ENCODE measurements at regions not wholly inside any gene's neighbourhood (a gene's known extent, or its start where the extent isn't known, plus 50 kb on each side); places are given as distances from the start of the nearest gene placed in this dataset.

DNA sequence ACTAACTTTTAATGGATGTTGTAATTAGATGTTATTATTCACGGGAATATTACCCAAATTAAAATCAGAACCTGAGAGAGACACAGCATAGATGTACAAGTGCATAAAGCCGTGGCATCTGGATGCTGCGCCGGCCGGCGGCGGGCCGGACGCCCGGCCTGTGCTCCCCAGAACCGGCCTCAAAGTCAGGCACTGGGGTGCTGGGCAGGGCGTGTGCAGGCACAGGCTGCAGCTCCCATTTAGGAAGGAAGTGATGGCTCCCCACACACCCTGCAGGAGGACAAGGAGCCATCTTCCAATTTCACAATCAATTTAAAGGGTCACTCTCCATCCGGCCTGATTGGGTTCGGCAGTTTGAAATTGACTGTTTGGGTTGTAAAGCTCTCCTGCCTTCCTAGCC, 367.7 kb upstream of the SALL3 start:
- TF ChIP-seq, protein P1, sequence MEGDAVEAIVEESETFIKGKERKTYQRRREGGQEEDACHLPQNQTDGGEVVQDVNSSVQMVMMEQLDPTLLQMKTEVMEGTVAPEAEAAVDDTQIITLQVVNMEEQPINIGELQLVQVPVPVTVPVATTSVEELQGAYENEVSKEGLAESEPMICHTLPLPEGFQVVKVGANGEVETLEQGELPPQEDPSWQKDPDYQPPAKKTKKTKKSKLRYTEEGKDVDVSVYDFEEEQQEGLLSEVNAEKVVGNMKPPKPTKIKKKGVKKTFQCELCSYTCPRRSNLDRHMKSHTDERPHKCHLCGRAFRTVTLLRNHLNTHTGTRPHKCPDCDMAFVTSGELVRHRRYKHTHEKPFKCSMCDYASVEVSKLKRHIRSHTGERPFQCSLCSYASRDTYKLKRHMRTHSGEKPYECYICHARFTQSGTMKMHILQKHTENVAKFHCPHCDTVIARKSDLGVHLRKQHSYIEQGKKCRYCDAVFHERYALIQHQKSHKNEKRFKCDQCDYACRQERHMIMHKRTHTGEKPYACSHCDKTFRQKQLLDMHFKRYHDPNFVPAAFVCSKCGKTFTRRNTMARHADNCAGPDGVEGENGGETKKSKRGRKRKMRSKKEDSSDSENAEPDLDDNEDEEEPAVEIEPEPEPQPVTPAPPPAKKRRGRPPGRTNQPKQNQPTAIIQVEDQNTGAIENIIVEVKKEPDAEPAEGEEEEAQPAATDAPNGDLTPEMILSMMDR (IDR thresholded peaks at IDR 0.05; ENCODE audit: low read depth, low read length, missing control alignments): no peak
- DNase-seq (ENCODE audit: low read depth): no peak
- in situ Hi-C loops (cut with HindIII; ENCODE audit: low sequenced_read_pairs): no loop called here
- no peak overlapping the region for H3K4me3 ChIP-seq (ENCODE audit: low read depth, low read length)

DNA sequence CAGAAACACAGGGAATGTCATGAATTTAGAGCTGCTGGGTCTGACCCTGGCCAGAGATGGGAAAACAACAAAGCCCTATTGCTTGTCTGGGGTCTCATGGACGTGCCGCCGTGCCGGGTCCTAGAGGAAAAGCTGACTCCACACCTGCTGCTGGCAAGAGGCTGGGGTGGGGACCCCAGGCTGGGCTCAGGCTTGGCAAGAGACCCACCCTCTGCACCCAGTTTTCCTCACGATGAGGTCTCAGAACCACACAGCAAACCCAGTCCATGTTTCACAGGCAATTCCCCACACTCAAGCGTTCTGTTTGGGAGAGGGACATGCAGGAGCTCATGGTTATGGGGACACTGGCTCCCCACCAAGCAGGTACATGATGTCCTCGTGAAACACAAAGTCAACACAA, 367.3 kb upstream of the SALL3 start:
- H3K4me3 ChIP-seq (ENCODE audit: low read depth, low read length): no peak overlapping the region
- in situ Hi-C loops (cut with HindIII; ENCODE audit: low sequenced_read_pairs): no loop called here
- TF ChIP-seq, protein P1 (IDR thresholded peaks at IDR 0.05; ENCODE audit: low read depth, low read length, missing control alignments): no peak
- DNase-seq (ENCODE audit: low read depth): no peak

DNA sequence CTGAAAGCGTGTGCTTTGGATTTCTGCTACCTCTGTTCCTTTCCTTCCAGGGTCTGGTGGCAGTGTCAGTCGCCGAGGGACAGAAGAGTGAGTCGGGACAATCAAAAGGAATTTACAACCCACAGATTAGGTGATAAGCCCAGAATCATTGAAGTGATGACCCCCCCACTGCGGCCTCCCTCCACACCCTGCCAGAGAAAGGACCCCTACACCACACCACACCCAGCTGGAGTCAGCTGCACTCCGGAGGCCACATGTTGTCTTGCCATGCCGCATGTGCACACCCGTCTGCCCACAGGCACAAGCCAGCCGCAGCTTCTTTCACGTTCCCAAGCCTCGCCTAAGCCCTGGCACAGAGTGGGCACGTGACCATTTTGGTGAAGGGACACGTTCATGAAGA, 366.8 kb upstream of the SALL3 start:
- H3K4me3 ChIP-seq (ENCODE audit: low read depth, low read length): no peak overlapping the region
- in situ Hi-C loops (cut with HindIII; ENCODE audit: low sequenced_read_pairs): no loop called here
- no peak for DNase-seq (ENCODE audit: low read depth)
- TF ChIP-seq, protein P1 (IDR thresholded peaks at IDR 0.05; ENCODE audit: low read depth, low read length, missing control alignments): no peak

DNA sequence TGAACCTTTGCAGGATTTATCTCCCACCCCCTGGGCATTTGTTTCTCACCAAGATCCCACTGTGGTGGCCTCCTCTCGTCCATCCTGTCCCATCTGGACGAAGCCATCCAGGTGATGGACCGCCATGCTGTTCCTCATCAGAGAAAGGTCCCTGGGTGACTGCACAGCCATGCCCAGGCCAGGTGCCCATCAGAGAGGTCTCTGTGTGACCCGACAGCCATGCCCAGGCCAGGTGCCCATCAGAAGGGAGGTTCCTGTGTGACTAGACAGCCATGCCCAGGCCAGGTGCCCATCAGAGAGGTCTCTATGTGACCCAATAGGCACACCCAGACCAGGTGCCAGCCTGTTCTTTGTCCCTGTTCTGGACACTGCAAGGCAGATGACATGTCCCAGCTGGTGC, 360.9 kb upstream of the SALL3 start:
- in situ Hi-C loops (cut with HindIII; ENCODE audit: low sequenced_read_pairs): no loop called here
- TF ChIP-seq, protein P1 (IDR thresholded peaks at IDR 0.05; ENCODE audit: low read depth, low read length, missing control alignments): no peak
- no peak overlapping the region for H3K4me3 ChIP-seq (ENCODE audit: low read depth, low read length)
- no peak for DNase-seq (ENCODE audit: low read depth)

DNA sequence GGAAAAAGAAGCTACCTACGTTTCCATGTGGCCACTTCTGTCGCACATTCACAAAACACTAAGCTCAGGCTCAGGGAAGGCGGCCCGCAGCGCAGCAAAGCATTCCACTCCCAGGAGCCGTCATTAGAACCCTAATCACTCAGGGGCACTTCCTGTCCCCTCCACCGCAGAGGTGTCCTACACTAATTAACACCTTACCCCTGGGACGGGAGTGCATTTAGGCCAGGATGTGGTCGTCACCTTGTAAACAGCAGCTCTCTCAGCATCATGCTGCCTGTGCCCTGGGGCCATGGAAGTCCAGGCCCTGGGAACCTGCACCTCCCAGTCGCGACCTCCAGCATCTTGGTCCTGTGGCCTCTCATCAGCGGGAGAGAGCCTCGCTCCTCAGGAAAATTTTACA, 359.8 kb upstream of the SALL3 start:
- TF ChIP-seq, protein P1 (IDR thresholded peaks at IDR 0.05; ENCODE audit: low read depth, low read length, missing control alignments): no peak
- no peak overlapping the region for H3K4me3 ChIP-seq (ENCODE audit: low read depth, low read length)
- in situ Hi-C loops (cut with HindIII; ENCODE audit: low sequenced_read_pairs): no loop called here
- DNase-seq (ENCODE audit: low read depth): no peak

DNA sequence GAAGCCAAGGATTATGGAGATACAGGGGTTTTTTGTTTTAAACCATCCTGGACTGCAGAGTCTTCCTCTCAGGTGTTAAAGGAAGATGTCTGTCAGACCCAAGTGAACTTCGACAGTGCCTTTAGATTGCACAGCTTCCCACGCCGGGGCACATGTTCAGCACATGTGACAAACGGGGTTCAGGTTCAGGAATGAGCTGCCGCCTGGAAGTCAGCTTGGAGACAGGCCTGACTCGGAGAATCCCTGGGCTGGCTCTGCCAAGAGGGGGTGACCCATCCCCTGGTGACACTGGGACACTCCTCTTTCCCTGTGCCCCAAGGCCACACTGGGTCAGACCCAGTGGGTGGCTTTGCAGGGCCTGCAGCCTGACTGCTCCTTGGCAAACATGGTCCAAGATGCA, 359.3 kb upstream of the SALL3 start:
- in situ Hi-C loops (cut with HindIII; ENCODE audit: low sequenced_read_pairs): no loop called here
- no peak overlapping the region for H3K4me3 ChIP-seq (ENCODE audit: low read depth, low read length)
- DNase-seq (ENCODE audit: low read depth): no peak
- TF ChIP-seq, protein P1 (IDR thresholded peaks at IDR 0.05; ENCODE audit: low read depth, low read length, missing control alignments): no peak

Measured in astrocyte of the cerebellum (primary cell).